HG02970 (cell line): ENCODE measurements at regions not wholly inside any gene's neighbourhood (a gene's known extent, or its start where the extent isn't known, plus 50 kb on each side); places are given as distances from the start of the nearest gene placed in this dataset.
A peak's percentile ranks its signal among the peaks of the same experiment; 100 is the strongest.

ENCODE experiments used
- ATAC-seq: cut with Tn5 transposase; IDR thresholded peaks from one replicate; pipeline ENCODE4 v1.9.1; 2021; ENCODE audit warnings: mild to moderate bottlenecking, moderate library complexity, moderate number of reproducible peaks; ENCODE audit not compliant: unreplicated experiment, low FRiP score

GRCh38 chr4:128606173-128606572, 203.3 kb upstream of the JADE1 start:
- ATAC-seq = no peak

GRCh38 chr4:128604840-128605239, 204.7 kb upstream of the JADE1 start:
- no peak for ATAC-seq

GRCh38 chr4:128604204-128604603, 205.3 kb upstream of the JADE1 start:
- ATAC-seq = no peak

GRCh38 chr4:128603081-128603480, 206.4 kb upstream of the JADE1 start:
- ATAC-seq = no peak

- ATAC-seq = no peak
These were observed 207.4 kb upstream of the JADE1 start for GRCh38 chr4:128601991-128602695.

- ATAC-seq = no peak
These were observed 208.3 kb upstream of the JADE1 start for GRCh38 chr4:128600996-128601871.

- no peak for ATAC-seq
These were observed 209.1 kb upstream of the JADE1 start for GRCh38 chr4:128600410-128600809.

GRCh38 chr4:128597500-128597899, 212.0 kb upstream of the JADE1 start:
- ATAC-seq = no peak

GRCh38 chr4:128596853-128597252, 212.6 kb upstream of the JADE1 start:
- no peak for ATAC-seq

- ATAC-seq = no peak
These were observed 213.4 kb upstream of the JADE1 start for GRCh38 chr4:128596115-128596514.

GRCh38 chr4:128591482-128591881, 218.0 kb upstream of the JADE1 start:
- no peak for ATAC-seq

- no peak for ATAC-seq
These were observed 218.7 kb upstream of the JADE1 start for GRCh38 chr4:128590773-128591172.

GRCh38 chr4:128590034-128590740, 219.3 kb upstream of the JADE1 start:
- no peak for ATAC-seq

- ATAC-seq = no peak
These were observed 220.0 kb upstream of the JADE1 start for GRCh38 chr4:128589384-128589965.

- ATAC-seq = no peak
These were observed 222.1 kb upstream of the JADE1 start for GRCh38 chr4:128587382-128587781.

GRCh38 chr4:128583753-128584712, 225.5 kb upstream of the JADE1 start:
- no peak for ATAC-seq

GRCh38 chr4:128582427-128582870, 227.1 kb upstream of the JADE1 start:
- no peak for ATAC-seq

- ATAC-seq = no peak
These were observed 230.2 kb upstream of the JADE1 start for GRCh38 chr4:128579154-128579853.

- peak; percentile 71 for ATAC-seq
These were observed 234.8 kb upstream of the JADE1 start for GRCh38 chr4:128574706-128575105.
